ENCODE measurements at regions not wholly inside any gene's neighbourhood (a gene's known extent, or its start where the extent isn't known, plus 50 kb on each side); places are given as distances from the start of the nearest gene placed in this dataset.
"Not testable (repeated sequence)": the region's sequence is repeated elsewhere in the genome, so short reads cannot be mapped to it uniquely, and the experiment has no call there.

GRCh38 chr5:166595274-166595951 lies 1696.0 kb upstream of the WWC1 start:
- no peak for DNase-seq (ENCODE audit: low read depth in 3 of 3)

GRCh38 chr5:166596043-166596442 lies 1695.4 kb upstream of the WWC1 start:
- no peak for DNase-seq (ENCODE audit: low read depth in 3 of 3)

GRCh38 chr5:166602271-166602670 lies 1689.2 kb upstream of the WWC1 start:
- DNase-seq (ENCODE audit: low read depth in 3 of 3), result no peak

GRCh38 chr5:166617507-166617906 lies 1673.9 kb upstream of the WWC1 start:
- no peak for DNase-seq (ENCODE audit: low read depth in 3 of 3)

GRCh38 chr5:166618526-166618925 lies 1672.9 kb upstream of the WWC1 start:
- DNase-seq (ENCODE audit: low read depth in 3 of 3), result no peak

- DNase-seq (ENCODE audit: low read depth in 3 of 3), result no peak
These were observed 1666.9 kb upstream of the WWC1 start for GRCh38 chr5:166624573-166624972.

GRCh38 chr5:166625210-166625865 lies 1666.1 kb upstream of the WWC1 start:
- DNase-seq (ENCODE audit: low read depth in 3 of 3), result no peak

- no peak for DNase-seq (ENCODE audit: low read depth in 3 of 3)
These were observed 1654.2 kb upstream of the WWC1 start for GRCh38 chr5:166637295-166637694.

GRCh38 chr5:166639151-166639550 lies 1652.3 kb upstream of the WWC1 start:
- no peak for DNase-seq (ENCODE audit: low read depth in 3 of 3)

- not testable (repeated sequence) for DNase-seq (ENCODE audit: low read depth in 3 of 3)
These were observed 1651.3 kb upstream of the WWC1 start for GRCh38 chr5:166640136-166640535.

- no peak for DNase-seq (ENCODE audit: low read depth in 3 of 3)
These were observed 1642.7 kb upstream of the WWC1 start for GRCh38 chr5:166648736-166649135.

GRCh38 chr5:166649676-166650075 lies 1641.8 kb upstream of the WWC1 start:
- DNase-seq (ENCODE audit: low read depth in 3 of 3), result no peak

- DNase-seq (ENCODE audit: low read depth in 3 of 3), result no peak
These were observed 1640.2 kb upstream of the WWC1 start for GRCh38 chr5:166651234-166651633.

- no peak for DNase-seq (ENCODE audit: low read depth in 3 of 3)
These were observed 1619.6 kb upstream of the WWC1 start for GRCh38 chr5:166671811-166672210.

- no peak for DNase-seq (ENCODE audit: low read depth in 3 of 3)
These were observed 1619.0 kb upstream of the WWC1 start for GRCh38 chr5:166672431-166672830.

- DNase-seq (ENCODE audit: low read depth in 3 of 3), result no peak
These were observed 1613.6 kb upstream of the WWC1 start for GRCh38 chr5:166677891-166678290.

- DNase-seq (ENCODE audit: low read depth in 3 of 3), result no peak
These were observed 1612.1 kb upstream of the WWC1 start for GRCh38 chr5:166679331-166679730.

GRCh38 chr5:166695326-166695725 lies 1596.1 kb upstream of the WWC1 start:
- no peak for DNase-seq (ENCODE audit: low read depth in 3 of 3)

- DNase-seq (ENCODE audit: low read depth in 3 of 3), result no peak
These were observed 1583.2 kb upstream of the WWC1 start for GRCh38 chr5:166708291-166708690.

- no peak for DNase-seq (ENCODE audit: low read depth in 3 of 3)
These were observed 1581.8 kb upstream of the WWC1 start for GRCh38 chr5:166709691-166710090.

GRCh38 chr5:166710271-166710670 lies 1581.2 kb upstream of the WWC1 start:
- no peak for DNase-seq (ENCODE audit: low read depth in 3 of 3)

GRCh38 chr5:166712447-166713185 lies 1578.8 kb upstream of the WWC1 start:
- no peak for DNase-seq (ENCODE audit: low read depth in 3 of 3)

GRCh38 chr5:166713295-166713694 lies 1578.2 kb upstream of the WWC1 start:
- no peak for DNase-seq (ENCODE audit: low read depth in 3 of 3)
